Endodermal cell (in vitro differentiated cells): ENCODE measurements at regions not wholly inside any gene's neighbourhood (a gene's known extent, or its start where the extent isn't known, plus 50 kb on each side); places are given as distances from the start of the nearest gene placed in this dataset.
A peak's percentile ranks its signal among the peaks of the same experiment; 100 is the strongest.

Experiments
- DNase-seq: peaks from one replicate; pipeline ENCODE4 v3.0.0-alpha.2; 2017
- H3K27ac ChIP-seq: 2 replicates; pipeline ENCODE4 v1.5.1; 2013; ENCODE audit warnings: mild to moderate bottlenecking, low read depth, low read length, moderate library complexity
- H3K27me3 ChIP-seq: 2 replicates; pipeline ENCODE4 v1.6.1; 2013; ENCODE audit warnings: mild to moderate bottlenecking, low read length, moderate library complexity; ENCODE audit not compliant: insufficient read depth, control insufficient read depth, poor library complexity, severe bottlenecking
- H3K36me3 ChIP-seq: 2 replicates; pipeline ENCODE4 v1.7.0; 2013; ENCODE audit warnings: mild to moderate bottlenecking, low read length, moderate library complexity; ENCODE audit not compliant: control insufficient read depth, insufficient read depth
- H3K4me1 ChIP-seq: one replicate; pipeline ENCODE4 v1.7.0; 2013; ENCODE audit warnings: low read length; ENCODE audit not compliant: control insufficient read depth, insufficient read depth
- H3K4me3 ChIP-seq: 2 replicates; pipeline ENCODE4 v1.5.1; 2013; ENCODE audit warnings: mild to moderate bottlenecking, low read length, moderate library complexity
- H3K9ac ChIP-seq: 2 replicates; pipeline ENCODE4 v1.6.1; 2013; ENCODE audit warnings: mild to moderate bottlenecking, low read length, moderate library complexity; ENCODE audit not compliant: poor library complexity, severe bottlenecking; ENCODE audit errors: extremely low read depth
- H3K9me3 ChIP-seq: 2 replicates; pipeline ENCODE4 v1.6.1; 2013; ENCODE audit warnings: mild to moderate bottlenecking, low read length, moderate library complexity; ENCODE audit not compliant: control insufficient read depth
- H3K27ac Mint-ChIP-seq: 2 replicates; pipeline ENCODE4 v1.8.0; 2020; ENCODE audit warnings: mixed read lengths
- H3K27me3 Mint-ChIP-seq: 2 replicates; pipeline ENCODE4 v1.8.0; 2021; ENCODE audit warnings: mild to moderate bottlenecking, mixed read lengths; ENCODE audit not compliant: insufficient read depth
- H3K36me3 Mint-ChIP-seq: 2 replicates; pipeline ENCODE4 v1.8.0; 2020; ENCODE audit warnings: low read depth, mixed read lengths
- H3K4me1 Mint-ChIP-seq: 2 replicates; pipeline ENCODE4 v1.8.0; 2020; ENCODE audit warnings: mixed read lengths
- H3K4me3 Mint-ChIP-seq: 2 replicates; pipeline ENCODE4 v1.8.0; 2020; ENCODE audit warnings: mild to moderate bottlenecking, moderate library complexity, mixed read lengths
- H3K9me3 Mint-ChIP-seq: 2 replicates; pipeline ENCODE4 v1.8.0; 2020; ENCODE audit warnings: mild to moderate bottlenecking, mixed read lengths
- CTCF ChIP-seq: fragments of 200-600 bp; sonication (generic); conservative IDR thresholded peaks from 2 replicates; pipeline ENCODE4 v1.5.0; 2021; ENCODE audit warnings: antibody characterized with exemption, mild to moderate bottlenecking
- WGBS, 2 experiments: methylation state at CpG; one replicate each; pipeline versions ENCODE4 v1.1.5 to v1.1.7; 2013; ENCODE audit warnings: missing lambda C conversion rate in 2 of 2, mixed read lengths in 1 of 2; ENCODE audit not compliant: insufficient coverage in 1 of 2, insufficient read length in 1 of 2; 5-methylcytosine and 5-hydroxymethylcytosine counted together

- Histone ChIP-seq H3K36me3 (no peaks in the 10 kb centered on the region), H3K4me1 (peaks cover 8% of the 10 kb centered on the region), H3K27me3 (no peaks in the 10 kb centered on the region), H3K4me3 (no peak overlapping the region), H3K9ac (no peak overlapping the region), H3K9me3 (no peaks in the 10 kb centered on the region), H3K27ac (no peak overlapping the region)
- TF ChIP-seq CTCF: no peak
- Mint-ChIP-seq H3K36me3 (no peaks in the 10 kb centered on the region), H3K27ac (no peak overlapping the region), H3K4me1 (peaks cover 19% of the 10 kb centered on the region), H3K4me3 (no peak overlapping the region), H3K27me3 (no peaks in the 10 kb centered on the region), H3K9me3 (no peaks in the 10 kb centered on the region)
- WGBS, 2 experiments: 90 to 100% methylated on average over 2 to 8 of the region's 8 CpGs
- peak; percentile 42 for DNase-seq
These were observed 652.6 kb downstream of the METTL15 start for GRCh38 chr11:28760676-28761390.

- H3K4me3 ChIP-seq: peak overlapping the region; percentile 47
- DNase-seq: no peak
- no peak overlapping the region for H3K9ac ChIP-seq
- H3K4me1 ChIP-seq: peaks cover 8% of the 10 kb centered on the region
- H3K36me3 ChIP-seq: no peaks in the 10 kb centered on the region
- H3K36me3 Mint-ChIP-seq: no peaks in the 10 kb centered on the region
- H3K27ac Mint-ChIP-seq: peak overlapping the region; percentile 70
- peak; percentile 47 for TF ChIP-seq CTCF
- H3K9me3 Mint-ChIP-seq: no peaks in the 10 kb centered on the region
- no peaks in the 10 kb centered on the region for H3K27me3 ChIP-seq
- no peak overlapping the region for H3K4me3 Mint-ChIP-seq
- peaks cover 24% of the 10 kb centered on the region for H3K4me1 Mint-ChIP-seq
- H3K27me3 Mint-ChIP-seq: no peaks in the 10 kb centered on the region
- H3K27ac ChIP-seq: no peak overlapping the region
- no peaks in the 10 kb centered on the region for H3K9me3 ChIP-seq
These were observed 651.1 kb downstream of the METTL15 start for GRCh38 chr11:28759311-28759710.

GRCh38 chr11:28757725-28758515 lies 649.7 kb downstream of the METTL15 start:
- Histone ChIP-seq H3K36me3 (no peaks in the 10 kb centered on the region), H3K4me1 (peaks cover 8% of the 10 kb centered on the region), H3K27ac (no peak overlapping the region), H3K9ac (no peak overlapping the region), H3K4me3 (no peak overlapping the region), H3K27me3 (no peaks in the 10 kb centered on the region), H3K9me3 (no peaks in the 10 kb centered on the region)
- no peaks in the 10 kb centered on the region for H3K36me3 Mint-ChIP-seq
- TF ChIP-seq CTCF: no peak
- no peak overlapping the region for H3K27ac Mint-ChIP-seq
- 95 to 100% methylated on average over 2 to 3 of the region's 5 CpGs for WGBS, 2 experiments
- no peaks in the 10 kb centered on the region for H3K9me3 Mint-ChIP-seq
- no peak overlapping the region for H3K4me3 Mint-ChIP-seq
- DNase-seq: no peak
- H3K27me3 Mint-ChIP-seq: no peaks in the 10 kb centered on the region
- peaks cover 24% of the 10 kb centered on the region for H3K4me1 Mint-ChIP-seq
